ENCODE measurements at regions not wholly inside any gene's neighbourhood (a gene's known extent, or its start where the extent isn't known, plus 50 kb on each side); places are given as distances from the start of the nearest gene placed in this dataset.

GRCh38 chr1:230570724-230571360 lies 71.4 kb upstream of the COG2 start:
- TF ChIP-seq HNF4A (conservative IDR thresholded peaks at IDR 0.05): no peak
- TF ChIP-seq, protein P1, sequence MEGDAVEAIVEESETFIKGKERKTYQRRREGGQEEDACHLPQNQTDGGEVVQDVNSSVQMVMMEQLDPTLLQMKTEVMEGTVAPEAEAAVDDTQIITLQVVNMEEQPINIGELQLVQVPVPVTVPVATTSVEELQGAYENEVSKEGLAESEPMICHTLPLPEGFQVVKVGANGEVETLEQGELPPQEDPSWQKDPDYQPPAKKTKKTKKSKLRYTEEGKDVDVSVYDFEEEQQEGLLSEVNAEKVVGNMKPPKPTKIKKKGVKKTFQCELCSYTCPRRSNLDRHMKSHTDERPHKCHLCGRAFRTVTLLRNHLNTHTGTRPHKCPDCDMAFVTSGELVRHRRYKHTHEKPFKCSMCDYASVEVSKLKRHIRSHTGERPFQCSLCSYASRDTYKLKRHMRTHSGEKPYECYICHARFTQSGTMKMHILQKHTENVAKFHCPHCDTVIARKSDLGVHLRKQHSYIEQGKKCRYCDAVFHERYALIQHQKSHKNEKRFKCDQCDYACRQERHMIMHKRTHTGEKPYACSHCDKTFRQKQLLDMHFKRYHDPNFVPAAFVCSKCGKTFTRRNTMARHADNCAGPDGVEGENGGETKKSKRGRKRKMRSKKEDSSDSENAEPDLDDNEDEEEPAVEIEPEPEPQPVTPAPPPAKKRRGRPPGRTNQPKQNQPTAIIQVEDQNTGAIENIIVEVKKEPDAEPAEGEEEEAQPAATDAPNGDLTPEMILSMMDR (IDR thresholded peaks at IDR 0.05; ENCODE audit: low read depth, low read length, missing input control): no peak
- no peak for TF ChIP-seq RXRA (IDR thresholded peaks at IDR 0.05)
- TF ChIP-seq, protein P2, sequence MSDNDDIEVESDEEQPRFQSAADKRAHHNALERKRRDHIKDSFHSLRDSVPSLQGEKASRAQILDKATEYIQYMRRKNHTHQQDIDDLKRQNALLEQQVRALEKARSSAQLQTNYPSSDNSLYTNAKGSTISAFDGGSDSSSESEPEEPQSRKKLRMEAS (IDR thresholded peaks at IDR 0.05): no peak
- TF ChIP-seq SP1 (IDR thresholded peaks at IDR 0.05): no peak
- TF ChIP-seq, protein P3, sequence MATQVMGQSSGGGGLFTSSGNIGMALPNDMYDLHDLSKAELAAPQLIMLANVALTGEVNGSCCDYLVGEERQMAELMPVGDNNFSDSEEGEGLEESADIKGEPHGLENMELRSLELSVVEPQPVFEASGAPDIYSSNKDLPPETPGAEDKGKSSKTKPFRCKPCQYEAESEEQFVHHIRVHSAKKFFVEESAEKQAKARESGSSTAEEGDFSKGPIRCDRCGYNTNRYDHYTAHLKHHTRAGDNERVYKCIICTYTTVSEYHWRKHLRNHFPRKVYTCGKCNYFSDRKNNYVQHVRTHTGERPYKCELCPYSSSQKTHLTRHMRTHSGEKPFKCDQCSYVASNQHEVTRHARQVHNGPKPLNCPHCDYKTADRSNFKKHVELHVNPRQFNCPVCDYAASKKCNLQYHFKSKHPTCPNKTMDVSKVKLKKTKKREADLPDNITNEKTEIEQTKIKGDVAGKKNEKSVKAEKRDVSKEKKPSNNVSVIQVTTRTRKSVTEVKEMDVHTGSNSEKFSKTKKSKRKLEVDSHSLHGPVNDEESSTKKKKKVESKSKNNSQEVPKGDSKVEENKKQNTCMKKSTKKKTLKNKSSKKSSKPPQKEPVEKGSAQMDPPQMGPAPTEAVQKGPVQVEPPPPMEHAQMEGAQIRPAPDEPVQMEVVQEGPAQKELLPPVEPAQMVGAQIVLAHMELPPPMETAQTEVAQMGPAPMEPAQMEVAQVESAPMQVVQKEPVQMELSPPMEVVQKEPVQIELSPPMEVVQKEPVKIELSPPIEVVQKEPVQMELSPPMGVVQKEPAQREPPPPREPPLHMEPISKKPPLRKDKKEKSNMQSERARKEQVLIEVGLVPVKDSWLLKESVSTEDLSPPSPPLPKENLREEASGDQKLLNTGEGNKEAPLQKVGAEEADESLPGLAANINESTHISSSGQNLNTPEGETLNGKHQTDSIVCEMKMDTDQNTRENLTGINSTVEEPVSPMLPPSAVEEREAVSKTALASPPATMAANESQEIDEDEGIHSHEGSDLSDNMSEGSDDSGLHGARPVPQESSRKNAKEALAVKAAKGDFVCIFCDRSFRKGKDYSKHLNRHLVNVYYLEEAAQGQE (IDR thresholded peaks at IDR 0.05): no peak
- TF ChIP-seq YY1 (IDR thresholded peaks at IDR 0.05): no peak
- no peak for TF ChIP-seq RAD21 (IDR thresholded peaks at IDR 0.05)
- no peak for TF ChIP-seq FOXA2 (IDR thresholded peaks at IDR 0.05)
- TF ChIP-seq GABPA (IDR thresholded peaks at IDR 0.05 in 1 of 2, conservative IDR thresholded peaks at IDR 0.05 in 1 of 2): no peak
- TF ChIP-seq ATF3 (IDR thresholded peaks at IDR 0.05): no peak
